ENCODE measurements at regions not wholly inside any gene's neighbourhood (a gene's known extent, or its start where the extent isn't known, plus 50 kb on each side); places are given as distances from the start of the nearest gene placed in this dataset.

DNA sequence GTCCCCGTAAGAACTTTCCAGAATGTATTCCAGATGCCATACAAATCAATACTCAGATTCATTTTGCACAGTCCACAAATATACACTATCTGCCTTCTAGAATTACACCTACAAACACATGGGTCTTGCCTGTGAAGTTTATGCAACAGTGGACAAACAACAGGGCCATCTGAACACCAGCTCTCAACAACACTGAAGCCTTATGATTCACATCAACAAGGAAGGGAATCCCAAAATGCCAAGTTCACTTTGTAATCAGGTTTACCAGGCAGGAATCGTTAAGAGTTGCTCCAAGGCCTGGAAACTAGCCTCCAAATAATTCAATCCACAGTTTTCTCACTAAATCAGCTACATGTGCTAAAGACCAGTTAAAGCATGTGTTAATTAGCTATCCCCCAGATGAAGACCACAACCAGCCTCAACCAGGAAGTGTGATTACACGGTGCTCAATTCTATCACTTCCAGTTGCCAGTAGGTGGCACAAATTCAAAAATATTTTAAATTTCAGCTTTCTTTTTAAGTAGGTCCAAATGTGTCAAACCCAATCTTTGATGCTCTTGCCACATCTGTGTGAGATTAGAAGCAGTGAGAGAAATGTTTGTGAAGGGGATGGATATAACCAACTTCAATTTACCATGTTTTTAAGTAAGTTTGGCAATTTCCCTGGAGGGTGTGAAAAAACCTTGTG is 139.1 kb upstream of the BDNF start:
- Histone ChIP-seq H3K9me3 (ENCODE audit: control insufficient read depth in 1 of 2, low read length in 2 of 2) (no peaks in the 10 kb centered on the region), H3K36me3 (ENCODE audit: control insufficient read depth in 1 of 2, insufficient read depth in 2 of 2, low read length in 2 of 2) (no peaks in the 10 kb centered on the region), H3K4me1 (ENCODE audit: control insufficient read depth in 1 of 2, insufficient read depth in 2 of 2, low read length in 2 of 2) (no peaks in the 10 kb centered on the region), H3K4me3 (ENCODE audit: low read depth in 1 of 2, low read length in 2 of 2) (no peak overlapping the region), H3K27me3 (ENCODE audit: control insufficient read depth in 1 of 2, insufficient read depth in 2 of 2, low read length in 2 of 2) (no peaks in the 10 kb centered on the region), H3K9ac (ENCODE audit: low read depth in 1 of 2, low read length in 2 of 2) (no peak overlapping the region), H3K27ac (ENCODE audit: low read depth, low read length) (no peak overlapping the region)

GRCh38 chr11:27838674-27839073 is 138.4 kb upstream of the BDNF start:
- Histone ChIP-seq H3K4me1 (ENCODE audit: control insufficient read depth in 1 of 2, insufficient read depth in 2 of 2, low read length in 2 of 2) (no peaks in the 10 kb centered on the region), H3K4me3 (ENCODE audit: low read depth in 1 of 2, low read length in 2 of 2) (no peak overlapping the region), H3K9me3 (ENCODE audit: control insufficient read depth in 1 of 2, low read length in 2 of 2) (no peaks in the 10 kb centered on the region), H3K27me3 (ENCODE audit: control insufficient read depth in 1 of 2, insufficient read depth in 2 of 2, low read length in 2 of 2) (no peaks in the 10 kb centered on the region), H3K36me3 (ENCODE audit: control insufficient read depth in 1 of 2, insufficient read depth in 2 of 2, low read length in 2 of 2) (no peaks in the 10 kb centered on the region), H3K27ac (ENCODE audit: low read depth, low read length) (no peak overlapping the region), H3K9ac (ENCODE audit: low read depth in 1 of 2, low read length in 2 of 2) (no peak overlapping the region)

- Histone ChIP-seq H3K4me1 (ENCODE audit: control insufficient read depth in 1 of 2, insufficient read depth in 2 of 2, low read length in 2 of 2) (no peaks in the 10 kb centered on the region), H3K4me3 (ENCODE audit: low read depth in 1 of 2, low read length in 2 of 2) (no peak overlapping the region), H3K9ac (ENCODE audit: low read depth in 1 of 2, low read length in 2 of 2) (no peak overlapping the region), H3K36me3 (ENCODE audit: control insufficient read depth in 1 of 2, insufficient read depth in 2 of 2, low read length in 2 of 2) (no peaks in the 10 kb centered on the region), H3K27ac (ENCODE audit: low read depth, low read length) (no peak overlapping the region), H3K9me3 (ENCODE audit: control insufficient read depth in 1 of 2, low read length in 2 of 2) (no peaks in the 10 kb centered on the region), H3K27me3 (ENCODE audit: control insufficient read depth in 1 of 2, insufficient read depth in 2 of 2, low read length in 2 of 2) (no peaks in the 10 kb centered on the region)
These were observed 137.8 kb upstream of the BDNF start for GRCh38 chr11:27837895-27838563.

DNA sequence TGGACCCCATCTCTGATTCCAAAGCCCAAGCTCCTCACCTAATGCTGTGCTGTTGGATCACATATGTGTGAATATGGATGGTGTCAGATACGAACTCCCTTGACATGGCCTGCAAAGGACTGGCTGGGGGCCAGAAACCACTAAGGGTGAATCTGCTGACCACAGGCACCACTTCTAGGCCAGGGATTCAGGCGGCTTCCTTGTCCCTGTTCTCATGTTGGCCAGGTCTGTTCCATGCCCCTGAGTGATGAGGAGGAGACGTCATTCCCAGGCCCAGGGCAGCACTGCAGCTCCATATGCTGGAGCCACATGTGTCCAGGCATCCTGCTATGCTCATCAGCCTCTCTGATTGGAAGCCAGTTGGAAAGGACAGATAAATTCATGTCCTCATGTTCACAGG is 130.0 kb upstream of the BDNF start:
- Histone ChIP-seq H3K27ac (ENCODE audit: low read depth, low read length) (no peak overlapping the region), H3K4me1 (ENCODE audit: control insufficient read depth in 1 of 2, insufficient read depth in 2 of 2, low read length in 2 of 2) (no peaks in the 10 kb centered on the region), H3K36me3 (ENCODE audit: control insufficient read depth in 1 of 2, insufficient read depth in 2 of 2, low read length in 2 of 2) (no peaks in the 10 kb centered on the region), H3K9me3 (ENCODE audit: control insufficient read depth in 1 of 2, low read length in 2 of 2) (no peaks in the 10 kb centered on the region), H3K9ac (ENCODE audit: low read depth in 1 of 2, low read length in 2 of 2) (no peak overlapping the region), H3K27me3 (ENCODE audit: control insufficient read depth in 1 of 2, insufficient read depth in 2 of 2, low read length in 2 of 2) (no peaks in the 10 kb centered on the region), H3K4me3 (ENCODE audit: low read depth in 1 of 2, low read length in 2 of 2) (no peak overlapping the region)

DNA sequence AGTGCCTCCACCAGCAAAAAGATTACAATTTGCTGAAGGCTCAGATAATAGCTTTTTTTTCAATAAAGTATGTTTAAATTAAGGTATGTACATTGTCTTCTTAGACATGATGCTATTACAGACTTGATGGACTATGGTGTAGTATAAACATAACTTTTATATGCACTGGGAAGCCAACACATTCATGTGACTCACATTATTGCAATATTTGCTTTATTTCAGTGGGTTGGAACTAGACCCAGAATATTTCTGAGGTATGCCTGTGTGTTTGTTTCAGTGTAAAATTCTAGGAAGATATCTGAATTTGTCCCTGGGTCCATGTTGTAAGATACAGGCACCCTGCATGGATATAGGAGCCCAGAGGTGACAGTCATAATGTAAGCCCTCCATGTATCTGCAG is 120.0 kb upstream of the BDNF start:
- no peak overlapping the region for H3K9ac ChIP-seq (ENCODE audit: low read depth in 1 of 2, low read length in 2 of 2)
- H3K4me3 ChIP-seq (ENCODE audit: low read depth in 1 of 2, low read length in 2 of 2) = no peak overlapping the region
- H3K27me3 ChIP-seq (ENCODE audit: control insufficient read depth in 1 of 2, insufficient read depth in 2 of 2, low read length in 2 of 2) = no peaks in the 10 kb centered on the region
- no peaks in the 10 kb centered on the region for H3K4me1 ChIP-seq (ENCODE audit: control insufficient read depth in 1 of 2, insufficient read depth in 2 of 2, low read length in 2 of 2)
- H3K36me3 ChIP-seq (ENCODE audit: control insufficient read depth in 1 of 2, insufficient read depth in 2 of 2, low read length in 2 of 2) = no peaks in the 10 kb centered on the region
- no peak overlapping the region for H3K27ac ChIP-seq (ENCODE audit: low read depth, low read length)
- H3K9me3 ChIP-seq (ENCODE audit: control insufficient read depth in 1 of 2, low read length in 2 of 2) = no peaks in the 10 kb centered on the region

- Histone ChIP-seq H3K9me3 (ENCODE audit: control insufficient read depth in 1 of 2, low read length in 2 of 2) (no peaks in the 10 kb centered on the region), H3K36me3 (ENCODE audit: control insufficient read depth in 1 of 2, insufficient read depth in 2 of 2, low read length in 2 of 2) (no peaks in the 10 kb centered on the region), H3K27ac (ENCODE audit: low read depth, low read length) (no peak overlapping the region), H3K27me3 (ENCODE audit: control insufficient read depth in 1 of 2, insufficient read depth in 2 of 2, low read length in 2 of 2) (no peaks in the 10 kb centered on the region), H3K4me3 (ENCODE audit: low read depth in 1 of 2, low read length in 2 of 2) (no peak overlapping the region), H3K4me1 (ENCODE audit: control insufficient read depth in 1 of 2, insufficient read depth in 2 of 2, low read length in 2 of 2) (no peaks in the 10 kb centered on the region), H3K9ac (ENCODE audit: low read depth in 1 of 2, low read length in 2 of 2) (no peak overlapping the region)
These were observed 115.9 kb upstream of the BDNF start for GRCh38 chr11:27816197-27816596.

DNA sequence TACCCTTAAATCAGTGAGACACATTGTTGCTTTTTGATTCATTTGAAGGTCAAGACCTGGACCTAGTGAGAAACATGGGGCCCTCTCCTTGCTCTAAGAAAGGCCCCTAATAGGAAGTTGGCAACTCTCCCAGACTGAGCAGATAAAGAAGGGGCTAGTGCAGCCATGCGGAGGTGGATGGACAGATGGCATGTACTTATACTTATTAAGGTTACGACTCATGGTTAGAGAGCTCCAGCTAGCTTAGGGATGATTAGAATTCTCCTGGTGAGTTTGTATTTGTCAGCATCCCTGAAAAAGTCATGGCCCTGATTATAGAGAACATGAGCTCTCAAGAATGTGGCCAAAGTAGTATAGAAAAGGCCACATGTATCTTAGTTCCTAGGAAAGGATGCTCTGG is 112.1 kb upstream of the BDNF start:
- Histone ChIP-seq H3K9ac (ENCODE audit: low read depth in 1 of 2, low read length in 2 of 2) (no peak overlapping the region), H3K27ac (ENCODE audit: low read depth, low read length) (no peak overlapping the region), H3K4me3 (ENCODE audit: low read depth in 1 of 2, low read length in 2 of 2) (no peak overlapping the region), H3K27me3 (ENCODE audit: control insufficient read depth in 1 of 2, insufficient read depth in 2 of 2, low read length in 2 of 2) (no peaks in the 10 kb centered on the region), H3K4me1 (ENCODE audit: control insufficient read depth in 1 of 2, insufficient read depth in 2 of 2, low read length in 2 of 2) (no peaks in the 10 kb centered on the region), H3K36me3 (ENCODE audit: control insufficient read depth in 1 of 2, insufficient read depth in 2 of 2, low read length in 2 of 2) (no peaks in the 10 kb centered on the region), H3K9me3 (ENCODE audit: control insufficient read depth in 1 of 2, low read length in 2 of 2) (no peaks in the 10 kb centered on the region)

- H3K4me1 ChIP-seq (ENCODE audit: control insufficient read depth in 1 of 2, insufficient read depth in 2 of 2, low read length in 2 of 2) = no peaks in the 10 kb centered on the region
- H3K27me3 ChIP-seq (ENCODE audit: control insufficient read depth in 1 of 2, insufficient read depth in 2 of 2, low read length in 2 of 2) = no peaks in the 10 kb centered on the region
- H3K27ac ChIP-seq (ENCODE audit: low read depth, low read length) = no peak overlapping the region
- no peak overlapping the region for H3K9ac ChIP-seq (ENCODE audit: low read depth in 1 of 2, low read length in 2 of 2)
- no peak overlapping the region for H3K4me3 ChIP-seq (ENCODE audit: low read depth in 1 of 2, low read length in 2 of 2)
- no peaks in the 10 kb centered on the region for H3K36me3 ChIP-seq (ENCODE audit: control insufficient read depth in 1 of 2, insufficient read depth in 2 of 2, low read length in 2 of 2)
- no peaks in the 10 kb centered on the region for H3K9me3 ChIP-seq (ENCODE audit: control insufficient read depth in 1 of 2, low read length in 2 of 2)
These were observed 107.3 kb upstream of the BDNF start for GRCh38 chr11:27807596-27807995.

- no peak overlapping the region for H3K27ac ChIP-seq (ENCODE audit: low read depth, low read length)
- H3K4me3 ChIP-seq (ENCODE audit: low read depth in 1 of 2, low read length in 2 of 2) = no peak overlapping the region
- no peak overlapping the region for H3K9ac ChIP-seq (ENCODE audit: low read depth in 1 of 2, low read length in 2 of 2)
- no peaks in the 10 kb centered on the region for H3K9me3 ChIP-seq (ENCODE audit: control insufficient read depth in 1 of 2, low read length in 2 of 2)
- no peaks in the 10 kb centered on the region for H3K36me3 ChIP-seq (ENCODE audit: control insufficient read depth in 1 of 2, insufficient read depth in 2 of 2, low read length in 2 of 2)
- no peaks in the 10 kb centered on the region for H3K27me3 ChIP-seq (ENCODE audit: control insufficient read depth in 1 of 2, insufficient read depth in 2 of 2, low read length in 2 of 2)
- no peaks in the 10 kb centered on the region for H3K4me1 ChIP-seq (ENCODE audit: control insufficient read depth in 1 of 2, insufficient read depth in 2 of 2, low read length in 2 of 2)
These were observed 105.9 kb upstream of the BDNF start for GRCh38 chr11:27806122-27806521.

DNA sequence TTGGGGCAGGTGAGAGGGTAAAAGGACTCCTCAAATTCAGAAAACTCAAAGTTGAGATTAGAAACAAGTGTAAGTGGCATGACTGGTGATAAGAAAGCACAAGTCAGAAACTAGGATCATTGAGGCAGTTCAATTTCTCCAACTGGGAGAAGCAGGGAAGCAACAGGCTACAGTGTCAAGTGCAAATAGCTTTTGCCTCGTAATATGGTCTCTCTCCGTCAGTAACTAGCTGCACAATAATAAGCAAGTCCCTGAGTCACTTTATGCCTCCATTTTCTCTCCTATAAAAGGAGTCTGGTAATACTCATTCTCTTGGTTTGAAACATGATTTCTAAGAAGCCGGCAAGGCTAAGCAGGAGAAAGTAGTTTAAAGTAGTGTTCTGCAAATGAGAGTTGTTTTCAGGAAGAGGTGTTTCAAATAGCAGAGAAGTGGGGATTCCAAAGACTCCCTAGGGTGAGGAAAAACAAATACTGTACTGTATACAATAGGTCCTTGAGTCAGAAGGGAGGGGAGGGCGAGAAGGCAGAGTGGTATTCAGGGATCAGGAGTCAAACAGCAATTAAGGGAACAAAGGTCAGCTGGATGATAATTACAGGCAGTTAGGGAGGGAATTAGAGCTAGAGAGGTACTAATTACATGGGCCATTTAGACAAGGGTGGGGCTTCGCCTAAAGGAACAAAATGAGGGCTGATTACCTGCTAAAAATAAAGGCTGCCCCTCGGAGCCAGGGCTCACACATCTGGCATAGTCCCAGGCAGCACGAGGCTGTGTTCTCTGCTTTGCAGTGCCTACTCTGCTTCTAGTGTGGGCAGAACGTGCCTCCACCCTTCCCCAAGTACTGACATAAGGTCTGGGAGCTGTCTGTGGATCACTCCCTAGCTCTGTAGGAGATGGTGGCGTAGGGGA is 96.0 kb upstream of the BDNF start:
- Histone ChIP-seq H3K36me3 (ENCODE audit: control insufficient read depth in 1 of 2, insufficient read depth in 2 of 2, low read length in 2 of 2) (no peaks in the 10 kb centered on the region), H3K9ac (ENCODE audit: low read depth in 1 of 2, low read length in 2 of 2) (no peak overlapping the region), H3K27me3 (ENCODE audit: control insufficient read depth in 1 of 2, insufficient read depth in 2 of 2, low read length in 2 of 2) (no peaks in the 10 kb centered on the region), H3K4me1 (ENCODE audit: control insufficient read depth in 1 of 2, insufficient read depth in 2 of 2, low read length in 2 of 2) (peaks cover 8 to 17% of the 10 kb centered on the region in 2 donors), H3K4me3 (ENCODE audit: low read depth in 1 of 2, low read length in 2 of 2) (peak overlapping the region; percentile 23 to 34), H3K27ac (ENCODE audit: low read depth, low read length) (peak overlapping the region; percentile 16), H3K9me3 (ENCODE audit: control insufficient read depth in 1 of 2, low read length in 2 of 2) (no peaks in the 10 kb centered on the region)
